Calu3 (cell line): ENCODE measurements at regions not wholly inside any gene's neighbourhood (a gene's known extent, or its start where the extent isn't known, plus 50 kb on each side); places are given as distances from the start of the nearest gene placed in this dataset.

Source experiments
- BruUV-seq: library from RNA; stranded (reverse); fragments of 400-500 nt; replicated peaks from 2 replicates; lab custom pipeline; 2021; lab: Mats Ljungman, UMichigan
- CTCF ChIA-PET: fragments of 300-600 bp; sonication (Branson Sonifier 250); formaldehyde crosslinking; loops from one replicate; lab custom pipeline; 2022; ENCODE audit warnings: antibody characterized with exemption; lab: Charles Lee
- DNase-seq: peaks from one replicate; pipeline ENCODE4 v3.0.0; 2022
- H3K27ac Mint-ChIP-seq: one replicate; pipeline ENCODE4 v1.8.0; 2022; ENCODE audit warnings: mixed read lengths; ENCODE audit not compliant: unreplicated experiment
- H3K27me3 Mint-ChIP-seq: one replicate; pipeline ENCODE4 v1.8.0; 2022; ENCODE audit warnings: mixed read lengths; ENCODE audit not compliant: unreplicated experiment
- H3K36me3 Mint-ChIP-seq: one replicate; pipeline ENCODE4 v1.8.0; 2022; ENCODE audit warnings: mild to moderate bottlenecking, moderate library complexity, mixed read lengths; ENCODE audit not compliant: insufficient read depth, unreplicated experiment
- H3K4me1 Mint-ChIP-seq: one replicate; pipeline ENCODE4 v1.8.0; 2022; ENCODE audit warnings: mild to moderate bottlenecking, low read depth, mixed read lengths; ENCODE audit not compliant: unreplicated experiment
- H3K4me3 Mint-ChIP-seq: one replicate; pipeline ENCODE4 v1.8.0; 2022; ENCODE audit warnings: mild to moderate bottlenecking, low read depth, moderate library complexity, mixed read lengths; ENCODE audit not compliant: unreplicated experiment
- H3K9me3 Mint-ChIP-seq: one replicate; pipeline ENCODE4 v1.8.0; 2022; ENCODE audit warnings: low read depth, mixed read lengths; ENCODE audit not compliant: unreplicated experiment
- intact Hi-C: fragments of 100-400 bp; cut with micrococcal nuclease; formaldehyde crosslinking; loops from one replicate; pipeline ENCODE4 v1.10.0; 2022; ENCODE audit not compliant: unreplicated experiment
- TF ChIP-seq, protein P1 (sequence below): fragments of 200-600 bp; IDR thresholded peaks from one replicate; pipeline ENCODE4 v1.8.0; 2022; ENCODE audit warnings: antibody characterized with exemption; ENCODE audit not compliant: unreplicated experiment

DNA sequence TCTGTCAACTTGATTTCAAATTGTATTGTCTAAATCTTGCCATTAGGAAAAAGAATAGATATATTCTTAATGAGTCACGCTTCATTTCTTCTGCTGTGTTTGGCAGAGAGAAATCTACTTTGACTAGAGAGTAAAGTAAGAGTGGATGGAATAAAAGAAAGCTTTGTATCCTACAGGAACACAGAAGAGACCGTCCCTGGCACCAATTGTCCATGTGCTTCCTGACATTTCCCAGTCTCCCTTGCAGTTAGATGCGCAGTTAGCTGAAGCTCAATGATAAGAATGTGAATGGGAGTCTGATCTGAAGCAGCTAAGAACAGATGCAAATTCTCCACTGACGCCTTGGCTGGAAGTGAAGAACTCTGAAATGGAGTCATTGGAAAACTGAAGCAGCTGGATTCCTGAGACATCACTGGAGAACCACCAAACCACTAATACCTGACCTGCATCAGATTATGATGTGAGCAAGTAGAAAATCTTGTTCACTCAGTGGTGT, 528.2 kb upstream of the MARCKS start:
- no TSS peak for BruUV-seq
- H3K27ac Mint-ChIP-seq = no peak overlapping the region
- intact Hi-C loops = no loop called here
- no peaks in the 10 kb centered on the region for H3K27me3 Mint-ChIP-seq
- H3K36me3 Mint-ChIP-seq = no peaks in the 10 kb centered on the region
- TF ChIP-seq, protein P1, sequence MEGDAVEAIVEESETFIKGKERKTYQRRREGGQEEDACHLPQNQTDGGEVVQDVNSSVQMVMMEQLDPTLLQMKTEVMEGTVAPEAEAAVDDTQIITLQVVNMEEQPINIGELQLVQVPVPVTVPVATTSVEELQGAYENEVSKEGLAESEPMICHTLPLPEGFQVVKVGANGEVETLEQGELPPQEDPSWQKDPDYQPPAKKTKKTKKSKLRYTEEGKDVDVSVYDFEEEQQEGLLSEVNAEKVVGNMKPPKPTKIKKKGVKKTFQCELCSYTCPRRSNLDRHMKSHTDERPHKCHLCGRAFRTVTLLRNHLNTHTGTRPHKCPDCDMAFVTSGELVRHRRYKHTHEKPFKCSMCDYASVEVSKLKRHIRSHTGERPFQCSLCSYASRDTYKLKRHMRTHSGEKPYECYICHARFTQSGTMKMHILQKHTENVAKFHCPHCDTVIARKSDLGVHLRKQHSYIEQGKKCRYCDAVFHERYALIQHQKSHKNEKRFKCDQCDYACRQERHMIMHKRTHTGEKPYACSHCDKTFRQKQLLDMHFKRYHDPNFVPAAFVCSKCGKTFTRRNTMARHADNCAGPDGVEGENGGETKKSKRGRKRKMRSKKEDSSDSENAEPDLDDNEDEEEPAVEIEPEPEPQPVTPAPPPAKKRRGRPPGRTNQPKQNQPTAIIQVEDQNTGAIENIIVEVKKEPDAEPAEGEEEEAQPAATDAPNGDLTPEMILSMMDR = no peak
- no peaks in the 10 kb centered on the region for H3K4me1 Mint-ChIP-seq
- H3K4me3 Mint-ChIP-seq = no peak overlapping the region
- DNase-seq = no peak
- H3K9me3 Mint-ChIP-seq = no peaks in the 10 kb centered on the region
- CTCF ChIA-PET = no interaction called here

DNA sequence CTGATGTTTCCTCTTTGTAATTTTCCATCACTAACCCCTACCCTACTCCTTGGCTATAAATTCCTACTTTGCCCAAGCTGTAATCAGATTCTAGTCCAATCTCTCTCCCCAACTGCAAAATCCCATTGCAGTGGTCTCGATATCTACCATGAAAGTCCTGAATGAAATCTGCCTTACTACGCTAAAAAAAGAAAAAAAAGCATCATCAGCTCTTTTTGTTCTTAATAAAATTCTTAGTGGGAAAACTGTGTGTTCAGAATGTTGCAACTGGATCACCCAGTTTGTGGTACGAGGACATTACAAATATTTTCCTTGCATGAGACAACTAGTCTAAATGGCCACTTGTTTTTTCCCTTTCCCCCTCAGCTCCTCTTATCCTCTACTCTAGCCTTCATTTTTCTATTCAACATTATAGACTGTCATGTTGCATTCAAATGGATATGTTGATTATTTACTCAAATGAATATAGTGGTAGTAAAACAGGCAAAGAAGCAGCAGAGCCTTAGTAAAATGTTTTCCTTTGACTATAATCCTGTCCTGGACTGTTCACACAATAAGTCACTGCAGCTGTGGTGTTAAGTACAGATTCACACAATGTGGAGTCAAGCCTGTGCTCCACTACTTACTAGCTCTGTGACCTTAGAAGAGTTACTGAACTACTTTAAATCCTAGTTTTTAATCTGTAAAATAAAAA, 527.1 kb upstream of the MARCKS start:
- BruUV-seq = no TSS peak
- no peaks in the 10 kb centered on the region for H3K4me1 Mint-ChIP-seq
- no peak overlapping the region for H3K4me3 Mint-ChIP-seq
- H3K36me3 Mint-ChIP-seq = no peaks in the 10 kb centered on the region
- intact Hi-C loops = no loop called here
- CTCF ChIA-PET = no interaction called here
- no peaks in the 10 kb centered on the region for H3K9me3 Mint-ChIP-seq
- TF ChIP-seq, protein P1 = no peak
- no peak overlapping the region for H3K27ac Mint-ChIP-seq
- no peaks in the 10 kb centered on the region for H3K27me3 Mint-ChIP-seq
- no peak for DNase-seq

DNA sequence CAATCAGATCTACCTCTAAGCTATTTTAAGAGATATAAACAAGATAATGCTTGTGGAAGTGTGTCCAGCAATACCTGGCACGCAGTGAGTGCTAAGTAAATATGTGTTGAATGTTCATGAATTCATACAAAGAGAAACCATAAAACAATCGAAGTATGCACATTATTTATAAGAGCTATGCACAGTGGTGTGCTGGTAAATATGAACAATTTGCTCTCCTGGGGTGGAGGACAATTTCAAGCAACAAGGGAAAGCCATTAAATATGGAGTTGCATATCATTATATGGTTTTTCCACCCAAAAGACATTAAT, 526.6 kb upstream of the MARCKS start:
- CTCF ChIA-PET = no interaction called here
- no TSS peak for BruUV-seq
- no peaks in the 10 kb centered on the region for H3K36me3 Mint-ChIP-seq
- TF ChIP-seq, protein P1 = no peak
- DNase-seq = no peak
- H3K27me3 Mint-ChIP-seq = no peaks in the 10 kb centered on the region
- intact Hi-C loops = no loop called here
- no peaks in the 10 kb centered on the region for H3K4me1 Mint-ChIP-seq
- no peaks in the 10 kb centered on the region for H3K9me3 Mint-ChIP-seq
- no peak overlapping the region for H3K4me3 Mint-ChIP-seq
- no peak overlapping the region for H3K27ac Mint-ChIP-seq

DNA sequence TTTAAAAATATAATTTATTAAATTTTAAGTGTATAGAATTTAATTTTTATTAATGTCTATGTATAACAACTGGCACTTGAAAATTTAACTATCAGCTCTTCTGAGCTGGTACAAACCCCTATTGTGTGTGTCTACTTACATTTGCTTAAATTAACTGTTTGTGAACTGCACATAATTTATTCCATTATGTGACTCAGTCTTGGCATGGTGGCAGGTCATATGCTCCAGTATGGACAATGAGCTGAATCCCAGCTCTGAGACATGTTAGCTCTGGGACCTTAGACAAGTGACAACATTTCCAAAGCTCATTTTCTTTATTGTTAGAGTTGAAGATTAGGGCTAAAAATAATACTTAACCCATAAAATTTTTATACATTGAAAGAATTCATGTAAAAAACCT, 526.1 kb upstream of the MARCKS start:
- TF ChIP-seq, protein P1 = no peak
- no peak for DNase-seq
- no peaks in the 10 kb centered on the region for H3K9me3 Mint-ChIP-seq
- intact Hi-C loops = no loop called here
- no peak overlapping the region for H3K27ac Mint-ChIP-seq
- H3K4me1 Mint-ChIP-seq = no peaks in the 10 kb centered on the region
- CTCF ChIA-PET = no interaction called here
- no peaks in the 10 kb centered on the region for H3K27me3 Mint-ChIP-seq
- no peak overlapping the region for H3K4me3 Mint-ChIP-seq
- H3K36me3 Mint-ChIP-seq = no peaks in the 10 kb centered on the region
- BruUV-seq = no TSS peak
